ENCODE measurements at regions not wholly inside any gene's neighbourhood (a gene's known extent, or its start where the extent isn't known, plus 50 kb on each side); places are given as distances from the start of the nearest gene placed in this dataset.
"Not testable (repeated sequence)": the region's sequence is repeated elsewhere in the genome, so short reads cannot be mapped to it uniquely, and the experiment has no call there.

DNA sequence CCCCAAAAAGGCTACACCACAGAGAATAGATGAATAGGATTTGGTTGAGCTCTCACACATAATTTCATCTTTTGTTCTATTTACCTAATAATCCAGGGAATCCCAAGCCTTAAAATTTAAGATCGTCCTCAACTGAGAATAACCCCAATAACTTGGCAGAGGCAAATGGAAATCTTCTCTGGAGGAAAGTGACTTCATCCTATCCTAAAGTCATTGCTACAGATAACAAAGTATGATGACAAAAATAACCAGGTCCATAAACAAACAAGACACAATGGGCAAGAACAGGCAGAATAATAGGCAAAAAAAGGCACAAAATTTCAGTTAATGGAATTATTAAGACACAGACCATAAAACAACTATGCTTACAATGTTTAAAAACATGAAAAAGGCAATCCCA lies 177.3 kb upstream of the STK26 start:
- H3K9me3 ChIP-seq (ENCODE audit: control insufficient read depth, low read length) = no peaks in the 10 kb centered on the region
- no peaks in the 10 kb centered on the region for H3K27me3 ChIP-seq (ENCODE audit: control insufficient read depth, insufficient read depth, low read length)
- H3K27ac ChIP-seq = no peak overlapping the region
- no peaks in the 10 kb centered on the region for H3K36me3 ChIP-seq (ENCODE audit: control insufficient read depth, insufficient read depth, low read length)
- no peaks in the 10 kb centered on the region for H3K4me1 ChIP-seq
- H3K79me2 ChIP-seq = no peaks in the 10 kb centered on the region
- H2AFZ ChIP-seq = no peak overlapping the region
- TF ChIP-seq, protein P1, sequence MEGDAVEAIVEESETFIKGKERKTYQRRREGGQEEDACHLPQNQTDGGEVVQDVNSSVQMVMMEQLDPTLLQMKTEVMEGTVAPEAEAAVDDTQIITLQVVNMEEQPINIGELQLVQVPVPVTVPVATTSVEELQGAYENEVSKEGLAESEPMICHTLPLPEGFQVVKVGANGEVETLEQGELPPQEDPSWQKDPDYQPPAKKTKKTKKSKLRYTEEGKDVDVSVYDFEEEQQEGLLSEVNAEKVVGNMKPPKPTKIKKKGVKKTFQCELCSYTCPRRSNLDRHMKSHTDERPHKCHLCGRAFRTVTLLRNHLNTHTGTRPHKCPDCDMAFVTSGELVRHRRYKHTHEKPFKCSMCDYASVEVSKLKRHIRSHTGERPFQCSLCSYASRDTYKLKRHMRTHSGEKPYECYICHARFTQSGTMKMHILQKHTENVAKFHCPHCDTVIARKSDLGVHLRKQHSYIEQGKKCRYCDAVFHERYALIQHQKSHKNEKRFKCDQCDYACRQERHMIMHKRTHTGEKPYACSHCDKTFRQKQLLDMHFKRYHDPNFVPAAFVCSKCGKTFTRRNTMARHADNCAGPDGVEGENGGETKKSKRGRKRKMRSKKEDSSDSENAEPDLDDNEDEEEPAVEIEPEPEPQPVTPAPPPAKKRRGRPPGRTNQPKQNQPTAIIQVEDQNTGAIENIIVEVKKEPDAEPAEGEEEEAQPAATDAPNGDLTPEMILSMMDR (IDR thresholded peaks at IDR 0.05) = no peak
- H3K4me2 ChIP-seq (ENCODE audit: low read length) = no peak overlapping the region
- no peak overlapping the region for H3K4me3 ChIP-seq (ENCODE audit: low read depth, low read length)
- no peak overlapping the region for H3K9ac ChIP-seq

DNA sequence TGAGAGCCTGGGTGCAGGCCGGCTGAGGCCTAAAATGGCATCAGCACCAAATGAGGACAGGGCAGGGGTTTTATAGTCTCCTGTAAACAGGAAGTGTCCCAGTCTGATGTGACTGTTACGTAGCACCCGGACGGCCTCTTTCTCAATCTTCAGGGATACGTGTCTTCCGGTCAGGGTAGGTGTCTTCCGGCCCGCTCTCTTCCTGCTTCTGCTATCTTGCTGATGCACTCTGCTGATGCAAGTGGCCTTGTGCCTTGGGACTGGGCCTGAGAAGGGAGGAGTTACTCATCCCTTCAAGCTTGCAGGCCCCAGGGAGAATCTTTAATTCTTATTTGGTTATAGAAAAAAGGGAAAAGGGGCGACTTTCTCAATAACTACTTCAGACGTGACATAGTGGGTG lies 172.1 kb upstream of the STK26 start:
- H3K36me3 ChIP-seq (ENCODE audit: control insufficient read depth, insufficient read depth, low read length); H3K4me3 ChIP-seq (ENCODE audit: low read depth, low read length); H3K27ac ChIP-seq; H3K9me3 ChIP-seq (ENCODE audit: control insufficient read depth, low read length); H3K4me1 ChIP-seq; H2AFZ ChIP-seq; H3K27me3 ChIP-seq (ENCODE audit: control insufficient read depth, insufficient read depth, low read length); H3K4me2 ChIP-seq (ENCODE audit: low read length); H3K9ac ChIP-seq; H3K79me2 ChIP-seq: not testable (repeated sequence)

DNA sequence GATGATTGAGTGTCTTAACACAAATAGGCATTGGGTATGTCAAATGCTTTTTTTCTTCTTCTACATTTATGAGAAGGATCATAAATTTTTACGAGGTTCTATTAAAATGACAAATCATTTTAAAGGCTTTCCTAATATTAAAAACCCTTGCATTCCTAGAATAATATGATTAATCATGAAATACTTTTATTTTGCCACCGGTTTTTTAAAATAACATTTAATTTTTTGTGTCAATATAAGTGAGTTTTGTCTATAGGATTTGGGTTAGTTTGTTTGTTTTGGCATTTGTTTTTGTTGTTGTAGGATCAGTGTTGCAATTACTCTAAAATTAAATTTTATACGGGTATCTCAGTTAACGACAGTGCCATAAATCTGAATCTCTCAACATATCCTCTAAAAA lies 169.7 kb upstream of the STK26 start:
- Histone ChIP-seq H3K36me3 (ENCODE audit: control insufficient read depth, insufficient read depth, low read length) (no peaks in the 10 kb centered on the region), H3K4me2 (ENCODE audit: low read length) (no peak overlapping the region), H3K27me3 (ENCODE audit: control insufficient read depth, insufficient read depth, low read length) (no peaks in the 10 kb centered on the region), H3K27ac (no peak overlapping the region), H2AFZ (no peak overlapping the region), H3K79me2 (no peaks in the 10 kb centered on the region), H3K9ac (no peak overlapping the region), H3K4me1 (no peaks in the 10 kb centered on the region), H3K9me3 (ENCODE audit: control insufficient read depth, low read length) (no peaks in the 10 kb centered on the region), H3K4me3 (ENCODE audit: low read depth, low read length) (no peak overlapping the region)
- TF ChIP-seq, protein P1 (IDR thresholded peaks at IDR 0.05) = no peak

DNA sequence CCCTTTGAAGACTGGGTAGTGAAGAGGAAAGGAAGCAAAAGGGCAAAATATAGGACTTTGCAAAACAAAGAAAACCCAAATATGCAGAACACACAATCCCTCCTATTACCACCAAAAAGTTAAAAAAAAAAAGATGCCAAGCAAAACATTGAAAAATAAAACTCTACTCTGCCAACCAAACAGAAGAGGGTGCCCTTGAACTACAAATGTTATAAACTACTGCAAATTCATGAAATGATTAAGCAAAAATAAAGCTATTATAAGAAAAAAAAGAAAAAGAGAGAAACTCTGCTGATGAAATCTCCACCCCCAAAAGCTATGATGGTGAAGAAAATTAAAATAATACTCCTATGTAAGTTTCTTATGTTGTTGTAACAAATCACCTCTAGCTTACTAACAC lies 168.5 kb upstream of the STK26 start:
- TF ChIP-seq, protein P1 (IDR thresholded peaks at IDR 0.05) = no peak
- Histone ChIP-seq H2AFZ (no peak overlapping the region), H3K9me3 (ENCODE audit: control insufficient read depth, low read length) (no peaks in the 10 kb centered on the region), H3K4me1 (no peaks in the 10 kb centered on the region), H3K4me2 (ENCODE audit: low read length) (no peak overlapping the region), H3K79me2 (no peaks in the 10 kb centered on the region), H3K9ac (no peak overlapping the region), H3K36me3 (ENCODE audit: control insufficient read depth, insufficient read depth, low read length) (no peaks in the 10 kb centered on the region), H3K27ac (no peak overlapping the region), H3K27me3 (ENCODE audit: control insufficient read depth, insufficient read depth, low read length) (no peaks in the 10 kb centered on the region), H3K4me3 (ENCODE audit: low read depth, low read length) (no peak overlapping the region)

DNA sequence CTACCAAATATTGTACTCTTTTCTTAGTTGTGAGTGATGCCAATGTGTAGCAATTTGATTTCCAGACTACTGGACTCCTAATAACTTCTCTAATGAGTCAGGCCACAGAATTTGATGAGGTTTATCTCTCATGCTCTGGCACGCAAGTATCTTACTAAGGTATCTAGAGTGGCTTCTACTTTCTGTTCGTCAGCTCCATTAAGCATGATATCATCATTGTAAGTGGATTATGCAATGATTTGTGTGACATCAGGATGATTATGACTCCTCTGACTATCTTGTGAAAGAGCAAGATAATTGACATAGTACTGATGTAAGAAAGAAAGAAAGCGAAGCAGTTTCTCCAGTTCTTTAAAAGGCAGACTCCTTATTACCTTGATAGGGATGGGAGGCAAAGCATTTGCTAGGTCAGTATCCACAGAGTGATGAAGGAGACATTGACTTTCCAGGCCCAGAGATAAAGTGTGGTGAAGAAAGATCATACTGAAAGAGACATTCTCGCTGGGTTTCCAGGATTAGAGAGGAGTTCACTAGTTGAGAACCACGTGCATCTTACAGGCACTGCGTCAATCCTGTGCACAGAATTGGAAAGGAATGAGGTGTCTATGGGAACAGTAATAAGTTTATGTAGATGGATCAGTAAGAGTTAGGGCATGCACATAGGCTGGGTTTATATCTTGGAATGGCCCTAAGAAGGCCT lies 161.9 kb upstream of the STK26 start:
- no peak overlapping the region for H3K4me3 ChIP-seq (ENCODE audit: low read depth, low read length)
- no peak overlapping the region for H3K9ac ChIP-seq
- H2AFZ ChIP-seq = no peak overlapping the region
- H3K27me3 ChIP-seq (ENCODE audit: control insufficient read depth, insufficient read depth, low read length) = no peaks in the 10 kb centered on the region
- H3K27ac ChIP-seq = no peak overlapping the region
- H3K4me2 ChIP-seq (ENCODE audit: low read length) = no peak overlapping the region
- H3K79me2 ChIP-seq = no peaks in the 10 kb centered on the region
- no peaks in the 10 kb centered on the region for H3K36me3 ChIP-seq (ENCODE audit: control insufficient read depth, insufficient read depth, low read length)
- TF ChIP-seq, protein P1 (IDR thresholded peaks at IDR 0.05) = no peak
- H3K4me1 ChIP-seq = no peaks in the 10 kb centered on the region
- H3K9me3 ChIP-seq (ENCODE audit: control insufficient read depth, low read length) = no peaks in the 10 kb centered on the region
